Esophagus squamous epithelium (tissue), 5 donors: ENCODE measurements at regions not wholly inside any gene's neighbourhood (a gene's known extent, or its start where the extent isn't known, plus 50 kb on each side); places are given as distances from the start of the nearest gene placed in this dataset.

ENCODE experiments used
- DNase-seq: peaks from one replicate; lab custom pipeline; 2025; lab: John Stamatoyannopoulos, UW
- H3K27ac ChIP-seq, 4 donors: fragments of 200-600 bp; sonication (generic); one replicate each; pipeline ENCODE4 v1.5.1; 2016 to 2019; ENCODE audit warnings: mild to moderate bottlenecking in 1 of 4
- H3K27me3 ChIP-seq, 4 donors: fragments of 200-600 bp; sonication (generic); 1 replicate in 3 of 4; 2 replicates in 1 of 4; pipeline versions ENCODE4 v1.5.1 to v1.6.0; 2017 to 2021; ENCODE audit warnings: antibody characterized with exemption in 1 of 4
- H3K36me3 ChIP-seq, 3 donors: fragments of 200-600 bp; sonication (generic); one replicate each; pipeline ENCODE4 v1.5.1; 2016 to 2019
- H3K4me1 ChIP-seq, 3 donors: fragments of 200-600 bp; sonication (generic); one replicate each; pipeline ENCODE4 v1.5.1; 2017 to 2019
- H3K4me3 ChIP-seq, 4 donors: fragments of 200-600 bp; sonication (generic); 1 replicate in 3 of 4; 2 replicates in 1 of 4; pipeline ENCODE4 v1.5.1; 2016 to 2019; ENCODE audit warnings: mild to moderate bottlenecking in 2 of 4, moderate library complexity in 1 of 4
- H3K9me3 ChIP-seq, 3 donors: fragments of 200-600 bp; sonication (generic); one replicate each; pipeline ENCODE4 v1.5.1; 2016 to 2019
- POLR2A ChIP-seq, 4 donors: fragments of 450-650 bp; IDR thresholded peaks; one replicate each; pipeline ENCODE4 v1.6.1; 2017; ENCODE audit warnings: antibody characterized with exemption in 4 of 4, mild to moderate bottlenecking in 4 of 4, moderate library complexity in 3 of 4
- WGBS, 2 donors: methylation state at CpG; one replicate each; pipeline ENCODE4 v1.1.5; 2018; 5-methylcytosine and 5-hydroxymethylcytosine counted together
- intact Hi-C: fragments of 100-400 bp; cut with DNase I; formaldehyde crosslinking; loops from one replicate; pipeline ENCODE4 v1.15.0; 2022
- TF ChIP-seq, protein P1 (sequence below), 6 experiments: fragments of 450-650 bp in 4 of 6; fragments of 200-600 bp in 2 of 6; sonication (generic) in 2 of 6; IDR thresholded peaks; one replicate each; pipeline ENCODE4 v1.5.1; 2016 to 2019; ENCODE audit warnings: antibody characterized with exemption in 6 of 6, mild to moderate bottlenecking in 4 of 6, moderate library complexity in 4 of 6
- donor health status: DM: yes; HTN: yes; CAD: no.

DNA sequence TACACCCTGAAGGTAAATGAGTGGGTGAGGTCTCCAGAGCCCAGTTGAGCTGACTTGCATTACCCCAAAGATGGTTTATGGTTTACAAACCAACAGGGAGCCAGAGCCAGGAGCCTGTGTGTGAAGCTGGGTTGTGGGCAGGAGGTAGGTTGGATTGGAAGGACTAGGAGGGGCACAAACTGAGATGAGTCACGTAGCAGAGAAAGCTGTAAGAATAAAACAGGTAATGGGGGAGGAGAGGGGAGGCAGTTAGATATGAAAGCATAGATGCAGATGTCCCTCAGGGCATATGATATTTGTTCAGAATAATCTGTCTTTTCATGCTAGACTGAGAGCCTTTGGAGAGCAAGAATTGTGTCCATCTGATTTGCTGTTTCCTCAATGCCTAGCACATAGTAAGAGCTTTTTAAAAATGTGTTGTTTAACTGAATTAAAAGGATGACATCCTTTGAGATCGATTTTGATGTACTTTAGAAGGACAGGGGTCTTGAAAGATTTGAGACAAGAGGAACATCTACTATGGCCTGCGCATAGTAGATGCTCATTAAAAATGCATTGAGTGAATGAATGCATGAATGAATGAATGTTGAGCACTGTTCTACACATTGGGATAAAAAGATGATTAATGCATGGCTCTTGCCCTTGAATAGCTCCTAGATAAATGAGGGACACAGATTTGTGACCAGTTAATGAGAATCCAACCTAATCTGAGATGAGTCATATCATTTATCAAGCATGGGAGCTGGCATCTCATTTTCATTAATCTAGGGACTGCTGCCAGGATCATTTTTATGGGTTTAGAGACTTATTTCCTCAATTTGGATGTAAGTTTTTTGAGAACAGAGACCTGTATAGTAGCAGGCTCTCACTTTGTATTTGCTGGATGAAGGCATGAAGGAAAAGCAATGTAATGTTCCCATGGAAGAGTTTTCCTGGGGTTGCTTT, 175.8 kb upstream of the BDNF start:
- DNase-seq = no peak
- peaks cover 0 to 3% (median 0%) of the 10 kb centered on the region in 4 donors for H3K27me3 ChIP-seq
- WGBS, 2 donors = 54 to 63% methylated on average over 3 of the region's 3 CpGs
- no peak overlapping the region for H3K4me3 ChIP-seq
- H3K27ac ChIP-seq = no peak overlapping the region
- no peaks in the 10 kb centered on the region for H3K9me3 ChIP-seq
- TF ChIP-seq, protein P1, sequence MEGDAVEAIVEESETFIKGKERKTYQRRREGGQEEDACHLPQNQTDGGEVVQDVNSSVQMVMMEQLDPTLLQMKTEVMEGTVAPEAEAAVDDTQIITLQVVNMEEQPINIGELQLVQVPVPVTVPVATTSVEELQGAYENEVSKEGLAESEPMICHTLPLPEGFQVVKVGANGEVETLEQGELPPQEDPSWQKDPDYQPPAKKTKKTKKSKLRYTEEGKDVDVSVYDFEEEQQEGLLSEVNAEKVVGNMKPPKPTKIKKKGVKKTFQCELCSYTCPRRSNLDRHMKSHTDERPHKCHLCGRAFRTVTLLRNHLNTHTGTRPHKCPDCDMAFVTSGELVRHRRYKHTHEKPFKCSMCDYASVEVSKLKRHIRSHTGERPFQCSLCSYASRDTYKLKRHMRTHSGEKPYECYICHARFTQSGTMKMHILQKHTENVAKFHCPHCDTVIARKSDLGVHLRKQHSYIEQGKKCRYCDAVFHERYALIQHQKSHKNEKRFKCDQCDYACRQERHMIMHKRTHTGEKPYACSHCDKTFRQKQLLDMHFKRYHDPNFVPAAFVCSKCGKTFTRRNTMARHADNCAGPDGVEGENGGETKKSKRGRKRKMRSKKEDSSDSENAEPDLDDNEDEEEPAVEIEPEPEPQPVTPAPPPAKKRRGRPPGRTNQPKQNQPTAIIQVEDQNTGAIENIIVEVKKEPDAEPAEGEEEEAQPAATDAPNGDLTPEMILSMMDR (IDR thresholded peaks at IDR 0.05) = no peak
- no peak for TF ChIP-seq POLR2A (IDR thresholded peaks at IDR 0.05)
- no peaks in the 10 kb centered on the region for H3K36me3 ChIP-seq
- H3K4me1 ChIP-seq = no peaks in the 10 kb centered on the region
- intact Hi-C loops = no loop called here

DNA sequence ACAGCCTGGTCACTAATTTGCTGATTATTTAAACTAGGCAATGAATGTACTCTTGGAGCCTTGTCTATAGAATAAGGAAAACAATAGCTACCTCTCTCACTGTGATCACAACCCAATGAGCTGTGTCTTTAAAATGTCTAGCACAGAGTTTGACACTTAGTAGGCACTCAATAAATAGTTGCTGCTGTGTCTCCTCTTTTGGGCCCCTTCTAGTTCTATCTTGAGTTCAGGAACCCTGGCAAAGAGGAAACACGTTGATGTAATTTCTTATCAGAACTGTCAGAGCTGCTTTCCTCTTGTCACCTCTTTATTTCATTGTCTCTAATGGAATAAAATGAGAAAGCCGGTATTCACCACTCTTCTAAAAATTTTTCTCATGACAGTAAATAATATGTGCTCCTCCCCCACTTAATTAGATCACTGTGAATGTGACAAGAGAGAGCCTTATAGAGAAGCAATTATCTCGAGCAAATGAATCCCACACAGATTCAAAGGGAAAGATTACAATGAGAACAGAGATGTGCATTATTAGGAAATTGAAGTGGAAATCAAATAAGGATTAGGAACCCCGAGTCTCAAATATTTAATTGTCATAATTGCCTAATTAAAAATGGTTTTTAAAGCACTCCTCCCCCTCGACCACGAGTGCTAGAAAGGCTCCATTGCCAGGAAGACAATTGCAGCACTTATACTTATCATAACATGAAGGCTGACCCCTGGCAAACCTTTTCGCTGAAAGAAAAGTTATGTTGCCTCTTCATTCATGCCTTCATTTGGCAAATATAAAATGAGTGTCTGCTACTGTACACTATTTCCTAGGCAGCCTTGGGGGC, 175.0 kb upstream of the BDNF start:
- TF ChIP-seq POLR2A (IDR thresholded peaks at IDR 0.05) = no peak
- TF ChIP-seq, protein P1 (IDR thresholded peaks at IDR 0.05) = no peak
- intact Hi-C loops = no loop called here
- peaks cover 0 to 3% (median 0%) of the 10 kb centered on the region in 4 donors for H3K27me3 ChIP-seq
- WGBS, 2 donors = 37% methylated on average over 7 of the region's 7 CpGs
- H3K4me1 ChIP-seq = no peaks in the 10 kb centered on the region
- H3K9me3 ChIP-seq = no peaks in the 10 kb centered on the region
- DNase-seq = no peak
- H3K4me3 ChIP-seq = no peak overlapping the region
- no peaks in the 10 kb centered on the region for H3K36me3 ChIP-seq
- no peak overlapping the region for H3K27ac ChIP-seq

DNA sequence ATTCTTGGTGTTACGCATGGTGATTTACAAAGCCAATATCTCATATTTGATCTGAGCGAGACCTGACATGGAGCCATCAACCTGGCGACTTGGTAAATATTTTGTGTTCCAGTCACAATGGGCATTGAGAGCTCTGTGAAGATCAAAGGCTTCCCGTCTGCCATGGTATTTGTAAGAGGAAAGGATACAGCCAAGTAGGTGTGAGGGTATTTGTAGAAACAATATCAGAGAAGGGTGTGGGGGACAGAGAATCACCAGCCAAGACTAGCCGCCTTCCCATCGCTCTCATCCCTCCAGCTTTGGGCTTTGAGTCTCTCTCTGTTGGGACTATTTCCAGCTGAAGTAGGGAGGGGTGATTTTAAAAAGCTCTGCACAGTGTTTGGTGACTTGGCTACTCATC, 173.4 kb upstream of the BDNF start:
- 49 to 60% methylated on average over 6 of the region's 6 CpGs for WGBS, 2 donors
- DNase-seq = no peak

DNA sequence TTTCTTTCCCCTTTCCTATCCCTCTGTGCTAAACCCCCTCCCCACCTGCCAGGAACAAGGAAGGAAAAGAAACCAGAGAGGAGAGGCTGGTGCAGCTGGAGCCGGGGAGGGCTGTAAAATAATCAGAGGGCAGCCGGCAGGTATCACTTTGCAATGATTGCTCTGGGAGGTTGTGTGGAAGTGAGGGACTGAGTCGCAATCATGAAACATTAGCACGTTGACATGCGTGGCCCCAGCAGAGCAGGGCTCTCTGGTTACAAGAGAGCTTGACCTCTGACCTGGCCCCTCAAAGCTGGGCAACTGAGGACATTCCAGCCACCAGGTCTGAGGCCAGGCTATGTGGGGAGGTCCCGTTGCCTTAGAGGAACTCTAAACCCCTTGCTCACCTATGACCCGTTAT, 170.8 kb upstream of the BDNF start:
- WGBS, 2 donors = 52 to 62% methylated on average over 5 to 7 of the region's 7 CpGs

More for the DNA sequence above, 173.4 kb upstream of the BDNF start:
- intact Hi-C loops = no loop called here
- TF ChIP-seq, protein P1 (IDR thresholded peaks at IDR 0.05) = no peak
- TF ChIP-seq POLR2A (IDR thresholded peaks at IDR 0.05) = no peak
- Histone ChIP-seq H3K36me3 (no peaks in the 10 kb centered on the region), H3K4me1 (no peaks in the 10 kb centered on the region), H3K27me3 (peaks cover 0 to 8% (median 0%) of the 10 kb centered on the region in 4 donors), H3K4me3 (no peak overlapping the region), H3K27ac (no peak overlapping the region), H3K9me3 (no peaks in the 10 kb centered on the region)

More for the DNA sequence above, 170.8 kb upstream of the BDNF start:
- Histone ChIP-seq H3K27me3 (peaks cover 0 to 12% (median 0%) of the 10 kb centered on the region in 4 donors), H3K36me3 (no peaks in the 10 kb centered on the region), H3K27ac (no peak overlapping the region), H3K4me1 (no peaks in the 10 kb centered on the region), H3K9me3 (no peaks in the 10 kb centered on the region), H3K4me3 (no peak overlapping the region)
- no peak for DNase-seq
- intact Hi-C loops = no loop called here
- no peak for TF ChIP-seq POLR2A (IDR thresholded peaks at IDR 0.05)
- TF ChIP-seq, protein P1 (IDR thresholded peaks at IDR 0.05) = no peak
